Adrenal gland (tissue), 5 donors: ENCODE measurements at regions not wholly inside any gene's neighbourhood (a gene's known extent, or its start where the extent isn't known, plus 50 kb on each side); places are given as distances from the start of the nearest gene placed in this dataset.

ENCODE experiments used
- CTCF ChIP-seq, 6 experiments: fragments of 450-650 bp in 4 of 6; fragments of 200-600 bp in 2 of 6; sonication (generic) in 1 of 6; IDR thresholded peaks; 1 replicate in 5 of 6; 2 replicates in 1 of 6; pipeline versions ENCODE4 v1.5.1 to v1.8.0; 2016 to 2021; ENCODE audit warnings: antibody characterized with exemption in 6 of 6, mild to moderate bottlenecking in 2 of 6, moderate library complexity in 1 of 6
- POLR2A ChIP-seq, 2 donors: fragments of 450-650 bp; IDR thresholded peaks; one replicate each; pipeline ENCODE4 v1.6.1; 2017; ENCODE audit warnings: antibody characterized with exemption in 2 of 2, mild to moderate bottlenecking in 2 of 2, moderate library complexity in 1 of 2
- donor health status: DM: no; HTN: no; CAD: no.

DNA sequence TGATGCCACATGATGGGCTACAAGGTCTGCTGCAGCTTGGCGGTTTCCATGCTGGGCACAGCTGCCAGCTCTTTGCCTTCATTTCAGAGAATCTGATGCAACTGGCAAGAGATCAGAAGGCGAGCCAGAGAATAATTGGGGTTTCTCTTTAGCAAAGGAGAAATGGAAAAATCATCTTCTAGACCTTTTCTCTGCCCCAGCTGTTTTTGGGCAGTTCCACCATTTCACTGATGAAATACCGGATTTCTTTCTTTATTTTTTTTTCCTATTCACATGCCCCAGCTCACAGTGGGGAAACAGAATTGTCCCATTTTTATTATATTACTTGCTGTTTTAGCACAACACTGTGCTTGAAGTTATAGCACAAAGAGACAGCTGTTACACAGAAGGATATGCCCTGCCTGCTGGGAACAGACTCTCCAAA, 439.3 kb upstream of the GOT2 start:
- TF ChIP-seq CTCF (IDR thresholded peaks at IDR 0.05), result no peak
- no peak for TF ChIP-seq POLR2A (IDR thresholded peaks at IDR 0.05)
